NCI-H2107 (cell line): ENCODE measurements at regions not wholly inside any gene's neighbourhood (a gene's known extent, or its start where the extent isn't known, plus 50 kb on each side); places are given as distances from the start of the nearest gene placed in this dataset.

Experiments
- DNase-seq: peaks from one replicate; lab custom pipeline; 2025; lab: John Stamatoyannopoulos, UW

- no peak for DNase-seq
These were observed 87.3 kb upstream of the RMDN2 start for GRCh38 chr2:37837628-37838328.

- no peak for DNase-seq
These were observed 86.4 kb upstream of the RMDN2 start for GRCh38 chr2:37838541-37839167.

GRCh38 chr2:37839991-37840390 is 85.1 kb upstream of the RMDN2 start:
- no peak for DNase-seq

- no peak for DNase-seq
These were observed 82.2 kb upstream of the RMDN2 start for GRCh38 chr2:37842732-37843440.

GRCh38 chr2:37843556-37843955 is 81.5 kb upstream of the RMDN2 start:
- no peak for DNase-seq

GRCh38 chr2:37846207-37846606 is 78.9 kb upstream of the RMDN2 start:
- DNase-seq = no peak

GRCh38 chr2:37847792-37848191 is 77.3 kb upstream of the RMDN2 start:
- DNase-seq = no peak

- no peak for DNase-seq
These were observed 76.6 kb upstream of the RMDN2 start for GRCh38 chr2:37848451-37848850.

- DNase-seq = no peak
These were observed 75.2 kb upstream of the RMDN2 start for GRCh38 chr2:37849911-37850310.

GRCh38 chr2:37851428-37851827 is 73.7 kb upstream of the RMDN2 start:
- no peak for DNase-seq

- DNase-seq = no peak
These were observed 73.1 kb upstream of the RMDN2 start for GRCh38 chr2:37851828-37852584.

GRCh38 chr2:37852585-37853014 is 72.5 kb upstream of the RMDN2 start:
- no peak for DNase-seq

- DNase-seq = no peak
These were observed 70.3 kb upstream of the RMDN2 start for GRCh38 chr2:37854676-37855282.

GRCh38 chr2:37855283-37856041 is 69.6 kb upstream of the RMDN2 start:
- no peak for DNase-seq

- DNase-seq = no peak
These were observed 68.9 kb upstream of the RMDN2 start for GRCh38 chr2:37856101-37856751.

GRCh38 chr2:37857575-37858399 is 67.3 kb upstream of the RMDN2 start:
- DNase-seq = no peak

- DNase-seq = no peak
These were observed 66.7 kb upstream of the RMDN2 start for GRCh38 chr2:37858400-37858711.

- DNase-seq = no peak
These were observed 66.3 kb upstream of the RMDN2 start for GRCh38 chr2:37858725-37859267.

- DNase-seq = no peak
These were observed 62.5 kb upstream of the RMDN2 start for GRCh38 chr2:37862620-37863019.

- no peak for DNase-seq
These were observed 60.9 kb upstream of the RMDN2 start for GRCh38 chr2:37864217-37864616.
